ENCODE measurements at regions not wholly inside any gene's neighbourhood (a gene's known extent, or its start where the extent isn't known, plus 50 kb on each side); places are given as distances from the start of the nearest gene placed in this dataset.
"Not testable (repeated sequence)": the region's sequence is repeated elsewhere in the genome, so short reads cannot be mapped to it uniquely, and the experiment has no call there.

DNA sequence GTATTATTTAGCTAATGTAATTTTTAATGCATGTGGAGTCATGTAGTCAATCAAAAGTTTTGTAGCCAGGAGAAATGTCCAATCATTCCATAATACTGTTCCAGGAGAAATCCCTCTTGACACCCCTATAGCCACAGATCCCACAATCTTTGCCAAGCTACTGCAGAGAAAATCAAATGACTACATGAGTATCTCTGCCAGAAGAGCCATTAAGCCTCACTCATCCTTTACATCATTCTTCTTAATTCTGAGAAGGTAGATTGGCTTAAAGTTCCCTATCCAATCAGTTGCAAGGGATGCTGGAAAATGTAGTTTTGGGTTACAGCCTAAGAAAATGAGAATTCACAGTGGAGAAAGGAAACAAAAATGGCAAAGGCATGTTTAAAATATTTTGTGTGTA lies 502.1 kb downstream of the ZBBX start:
- Histone ChIP-seq H3K9me3 (no peaks in the 10 kb centered on the region), H3K4me1 (no peaks in the 10 kb centered on the region), H3K4me3 (no peak overlapping the region), H3K27ac (no peak overlapping the region), H3K27me3 (no peaks in the 10 kb centered on the region), H3K36me3 (no peaks in the 10 kb centered on the region), H3K9ac (ENCODE audit: low read depth in 2 of 2, low read length in 2 of 2) (no peak overlapping the region)
- no peak for DNase-seq
- TF ChIP-seq, protein P1, sequence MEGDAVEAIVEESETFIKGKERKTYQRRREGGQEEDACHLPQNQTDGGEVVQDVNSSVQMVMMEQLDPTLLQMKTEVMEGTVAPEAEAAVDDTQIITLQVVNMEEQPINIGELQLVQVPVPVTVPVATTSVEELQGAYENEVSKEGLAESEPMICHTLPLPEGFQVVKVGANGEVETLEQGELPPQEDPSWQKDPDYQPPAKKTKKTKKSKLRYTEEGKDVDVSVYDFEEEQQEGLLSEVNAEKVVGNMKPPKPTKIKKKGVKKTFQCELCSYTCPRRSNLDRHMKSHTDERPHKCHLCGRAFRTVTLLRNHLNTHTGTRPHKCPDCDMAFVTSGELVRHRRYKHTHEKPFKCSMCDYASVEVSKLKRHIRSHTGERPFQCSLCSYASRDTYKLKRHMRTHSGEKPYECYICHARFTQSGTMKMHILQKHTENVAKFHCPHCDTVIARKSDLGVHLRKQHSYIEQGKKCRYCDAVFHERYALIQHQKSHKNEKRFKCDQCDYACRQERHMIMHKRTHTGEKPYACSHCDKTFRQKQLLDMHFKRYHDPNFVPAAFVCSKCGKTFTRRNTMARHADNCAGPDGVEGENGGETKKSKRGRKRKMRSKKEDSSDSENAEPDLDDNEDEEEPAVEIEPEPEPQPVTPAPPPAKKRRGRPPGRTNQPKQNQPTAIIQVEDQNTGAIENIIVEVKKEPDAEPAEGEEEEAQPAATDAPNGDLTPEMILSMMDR (IDR thresholded peaks at IDR 0.05): no peak
- intact Hi-C loops (cut with DNase I): no loop called here

DNA sequence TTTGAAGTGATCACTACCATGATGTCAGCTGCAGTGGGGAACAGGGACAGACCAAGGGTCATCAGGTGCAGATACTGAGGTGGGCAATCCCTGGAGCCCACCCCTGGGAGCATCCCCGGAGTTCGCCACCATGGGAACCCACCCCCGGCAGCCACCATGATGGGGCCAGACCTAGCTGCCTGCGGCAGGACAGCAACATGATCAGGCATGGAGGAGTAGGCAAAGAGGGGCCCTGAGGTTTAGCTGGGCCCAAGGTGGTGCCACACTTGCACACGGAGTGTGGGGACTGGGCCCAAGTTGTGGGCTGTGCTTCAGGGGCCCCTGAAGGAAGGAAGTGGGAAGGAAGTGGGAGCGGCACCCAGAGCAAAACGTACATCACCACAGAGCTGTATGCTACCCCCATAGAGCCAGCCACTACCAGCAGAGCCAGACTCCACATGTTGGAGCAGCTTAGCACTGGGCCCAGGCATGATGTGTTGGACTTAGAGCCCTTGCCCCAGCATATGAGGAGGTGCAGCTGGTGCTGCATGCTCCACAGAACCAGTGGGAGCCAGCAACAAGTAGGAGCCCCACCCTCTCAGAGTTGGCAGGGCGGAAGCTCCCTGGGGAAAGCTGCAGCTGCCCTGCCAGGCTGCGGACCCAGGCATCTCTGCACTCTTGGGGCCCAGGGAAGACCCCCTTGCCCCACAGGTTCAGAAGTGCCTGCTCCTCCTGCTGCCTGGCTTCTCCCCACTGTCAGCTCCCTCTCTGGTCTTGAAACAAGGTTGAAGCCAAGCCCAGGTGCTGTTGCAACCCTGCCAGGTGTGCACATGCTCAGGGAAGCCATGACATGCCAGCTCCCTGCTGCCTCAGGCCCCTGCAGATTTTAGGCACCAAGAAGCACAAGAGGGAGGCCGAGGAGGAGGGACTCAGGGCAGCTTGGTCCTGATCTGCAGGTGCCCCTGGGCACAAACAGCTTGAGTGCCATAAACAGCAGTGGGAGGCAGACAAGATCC lies 515.3 kb downstream of the ZBBX start:
- Histone ChIP-seq H3K9ac (ENCODE audit: low read depth in 2 of 2, low read length in 2 of 2) (no peak overlapping the region), H3K4me3 (no peak overlapping the region), H3K36me3 (no peaks in the 10 kb centered on the region), H3K9me3 (no peaks in the 10 kb centered on the region), H3K27me3 (no peaks in the 10 kb centered on the region), H3K27ac (no peak overlapping the region), H3K4me1 (no peaks in the 10 kb centered on the region)
- TF ChIP-seq, protein P1 (IDR thresholded peaks at IDR 0.05): no peak
- intact Hi-C loops (cut with DNase I): no loop called here
- DNase-seq: no peak

DNA sequence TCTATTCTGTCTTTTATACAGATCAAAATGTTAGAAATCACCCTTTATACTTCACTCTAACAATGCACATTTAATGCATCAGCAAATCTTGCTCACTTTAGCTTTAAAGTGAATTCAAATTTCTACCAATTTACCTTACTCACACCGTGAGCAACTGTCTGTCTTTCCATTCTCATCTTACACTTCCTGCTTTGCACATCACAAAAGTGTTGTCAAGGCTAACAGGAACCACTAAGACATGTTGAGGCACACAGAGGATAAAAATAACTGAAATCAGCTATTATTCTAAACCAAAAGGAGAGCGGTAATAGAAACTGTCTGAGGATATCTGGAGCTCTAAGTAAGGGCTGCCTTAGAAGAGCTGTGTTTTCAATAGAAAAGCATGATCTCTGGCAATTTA lies 519.9 kb downstream of the ZBBX start:
- DNase-seq: no peak
- TF ChIP-seq, protein P1 (IDR thresholded peaks at IDR 0.05): no peak
- Histone ChIP-seq H3K27ac (no peak overlapping the region), H3K4me3 (no peak overlapping the region), H3K9ac (ENCODE audit: low read depth in 2 of 2, low read length in 2 of 2) (no peak overlapping the region), H3K9me3 (no peaks in the 10 kb centered on the region), H3K27me3 (no peaks in the 10 kb centered on the region), H3K36me3 (no peaks in the 10 kb centered on the region), H3K4me1 (no peaks in the 10 kb centered on the region)
- intact Hi-C loops (cut with DNase I): no loop called here

DNA sequence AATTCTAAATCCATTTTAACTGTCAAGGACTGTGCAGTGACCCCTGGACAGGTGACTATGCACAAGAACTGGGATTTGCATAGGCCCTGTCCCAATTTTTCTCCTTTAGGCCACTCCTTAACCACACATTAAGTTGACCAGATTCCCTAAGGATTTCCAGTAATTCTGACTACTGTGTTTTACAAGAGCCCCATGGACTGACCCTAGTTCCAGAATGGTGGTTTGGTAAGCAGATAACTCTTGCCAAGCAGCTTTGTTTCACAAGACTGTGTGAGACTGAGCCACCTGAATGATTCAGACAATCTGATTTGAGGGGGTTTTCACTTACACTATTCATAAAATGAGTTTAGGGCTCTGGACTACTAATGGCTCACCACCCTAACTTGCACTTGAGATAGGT lies 535.8 kb downstream of the ZBBX start:
- Histone ChIP-seq H3K9me3 (no peaks in the 10 kb centered on the region), H3K27ac (no peak overlapping the region), H3K4me3 (no peak overlapping the region)

DNA sequence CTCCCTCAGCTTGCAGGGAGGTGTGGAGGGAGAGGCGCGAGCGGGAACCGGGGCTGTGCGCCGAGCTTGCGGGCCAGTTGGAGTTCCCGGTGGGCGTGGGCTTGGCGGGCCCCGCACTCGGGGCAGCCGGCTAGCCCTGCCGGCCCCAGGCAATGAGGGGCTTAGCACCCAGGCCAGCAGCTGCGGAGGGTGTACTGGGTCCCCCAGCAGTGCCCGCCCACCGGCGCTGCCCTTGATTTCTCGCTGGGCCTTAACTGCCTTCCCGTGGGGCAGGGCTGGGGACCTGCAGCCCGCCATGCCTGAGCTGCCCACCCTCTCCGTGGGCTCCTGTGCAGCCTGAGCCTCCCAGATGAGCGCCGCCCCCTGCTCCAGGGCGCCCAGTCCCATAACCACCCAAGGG lies 537.3 kb downstream of the ZBBX start:
- H3K27me3 ChIP-seq; intact Hi-C loops (cut with DNase I); H3K9ac ChIP-seq (ENCODE audit: low read depth in 2 of 2, low read length in 2 of 2); H3K4me3 ChIP-seq; H3K27ac ChIP-seq; H3K36me3 ChIP-seq; H3K4me1 ChIP-seq; H3K9me3 ChIP-seq; DNase-seq: not testable (repeated sequence)

More for the DNA sequence above, 535.8 kb downstream of the ZBBX start:
- no peaks in the 10 kb centered on the region for H3K36me3 ChIP-seq
- TF ChIP-seq, protein P1 (IDR thresholded peaks at IDR 0.05): no peak
- no peak for DNase-seq
- no peaks in the 10 kb centered on the region for H3K27me3 ChIP-seq
- H3K9ac ChIP-seq (ENCODE audit: low read depth in 2 of 2, low read length in 2 of 2): no peak overlapping the region
- intact Hi-C loops (cut with DNase I): no loop called here
- H3K4me1 ChIP-seq: no peaks in the 10 kb centered on the region

DNA sequence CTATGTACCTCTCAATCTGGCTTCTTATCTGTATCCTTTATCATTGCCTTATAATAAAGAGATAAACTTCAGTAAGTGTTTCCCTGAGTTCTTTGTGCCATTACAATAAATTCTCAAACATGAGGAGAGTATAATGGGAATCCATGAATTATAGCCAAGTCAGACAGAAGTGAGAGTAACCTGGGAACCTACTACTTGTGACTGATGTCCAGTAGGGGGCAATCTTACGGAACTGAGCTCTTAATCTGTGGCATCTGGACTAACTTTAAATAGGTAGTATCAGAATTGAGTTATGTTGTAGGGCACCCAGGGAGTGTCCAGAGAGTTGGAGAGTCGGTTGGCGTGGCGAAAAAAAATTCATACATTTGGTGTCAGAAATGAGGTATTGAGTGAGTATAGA lies 542.6 kb downstream of the ZBBX start:
- no peak overlapping the region for H3K9ac ChIP-seq (ENCODE audit: low read depth in 2 of 2, low read length in 2 of 2)
- H3K9me3 ChIP-seq: no peaks in the 10 kb centered on the region
- DNase-seq: no peak
- no peaks in the 10 kb centered on the region for H3K27me3 ChIP-seq
- TF ChIP-seq, protein P1 (IDR thresholded peaks at IDR 0.05): no peak
- no peak overlapping the region for H3K4me3 ChIP-seq
- no peak overlapping the region for H3K27ac ChIP-seq
- no peaks in the 10 kb centered on the region for H3K36me3 ChIP-seq
- intact Hi-C loops (cut with DNase I): no loop called here
- H3K4me1 ChIP-seq: no peaks in the 10 kb centered on the region
